Bronchial epithelial cell (primary cell): ENCODE measurements at regions not wholly inside any gene's neighbourhood (a gene's known extent, or its start where the extent isn't known, plus 50 kb on each side); places are given as distances from the start of the nearest gene placed in this dataset.
"Not testable (repeated sequence)": the region's sequence is repeated elsewhere in the genome, so short reads cannot be mapped to it uniquely, and the experiment has no call there.

Experiments
- DNase-seq: peaks from one replicate; pipeline ENCODE4 v3.0.0-alpha.2; 2010; ENCODE audit warnings: low read depth
- FAIRE-seq: peaks from 2 replicates; lab custom pipeline; 2011; peaks lifted over from hg19 to GRCh38; lab: Jason Lieb, UNC
- H3K27me3 ChIP-seq: 2 replicates; pipeline ENCODE4 v1.5.1; 2011; ENCODE audit warnings: low read length; ENCODE audit not compliant: control insufficient read depth, insufficient read depth
- H3K36me3 ChIP-seq: 2 replicates; pipeline ENCODE4 v1.5.1; 2011; ENCODE audit warnings: low read length; ENCODE audit not compliant: control insufficient read depth, insufficient read depth
- H3K4me3 ChIP-seq: 2 replicates; pipeline ENCODE4 v1.5.1; 2011; ENCODE audit warnings: mild to moderate bottlenecking, low read depth, low read length, control low read depth
- CTCF ChIP-seq: IDR thresholded peaks from 2 replicates; pipeline ENCODE4 v1.5.1; 2011; ENCODE audit warnings: mild to moderate bottlenecking, moderate library complexity, low read length, control low read depth, inconsistent platforms; ENCODE audit not compliant: insufficient read depth, severe bottlenecking

GRCh38 chr2:6184532-6185292, 492.5 kb downstream of the SOX11 start:
- H3K4me3 ChIP-seq: no peak overlapping the region
- H3K27me3 ChIP-seq: no peaks in the 10 kb centered on the region
- no peak for FAIRE-seq
- DNase-seq: no peak
- H3K36me3 ChIP-seq: no peaks in the 10 kb centered on the region
- no peak for TF ChIP-seq CTCF

- FAIRE-seq: no peak
Measured at GRCh38 chr2:6186332-6187151, 494.4 kb downstream of the SOX11 start.

GRCh38 chr2:6196449-6196848, 504.3 kb downstream of the SOX11 start:
- no peak overlapping the region for H3K4me3 ChIP-seq

More at GRCh38 chr2:6186332-6187151, 494.4 kb downstream of the SOX11 start:
- DNase-seq: peak; percentile 15
- Histone ChIP-seq H3K4me3 (no peak overlapping the region), H3K27me3 (no peaks in the 10 kb centered on the region), H3K36me3 (no peaks in the 10 kb centered on the region)
- TF ChIP-seq CTCF: no peak

GRCh38 chr2:6198370-6198919, 506.3 kb downstream of the SOX11 start:
- not testable (repeated sequence) for H3K27me3 ChIP-seq, H3K4me3 ChIP-seq, H3K36me3 ChIP-seq, DNase-seq, FAIRE-seq

More at GRCh38 chr2:6196449-6196848, 504.3 kb downstream of the SOX11 start:
- H3K36me3 ChIP-seq: no peaks in the 10 kb centered on the region
- TF ChIP-seq CTCF: no peak
- H3K27me3 ChIP-seq: no peaks in the 10 kb centered on the region
- FAIRE-seq (no peak), DNase-seq (no peak)

- peak; percentile 35 for DNase-seq
- no peaks in the 10 kb centered on the region for H3K36me3 ChIP-seq
- FAIRE-seq: no peak
- no peak for TF ChIP-seq CTCF
- H3K4me3 ChIP-seq: no peak overlapping the region
- no peaks in the 10 kb centered on the region for H3K27me3 ChIP-seq
Measured at GRCh38 chr2:6202756-6203155, 510.6 kb downstream of the SOX11 start.

- no peak for DNase-seq
- H3K4me3 ChIP-seq: no peak overlapping the region
Measured at GRCh38 chr2:6203291-6203959, 511.2 kb downstream of the SOX11 start.

More at GRCh38 chr2:6203291-6203959, 511.2 kb downstream of the SOX11 start:
- no peaks in the 10 kb centered on the region for H3K27me3 ChIP-seq
- no peak for FAIRE-seq
- no peak for TF ChIP-seq CTCF
- H3K36me3 ChIP-seq: no peaks in the 10 kb centered on the region
